Activated T-cell treated with anti-CD3 and anti-CD28 coated beads, Interleukin-2, amount 50 U/mL, for 72 hours (primary cell): ENCODE measurements at regions not wholly inside any gene's neighbourhood (a gene's known extent, or its start where the extent isn't known, plus 50 kb on each side); places are given as distances from the start of the nearest gene placed in this dataset.

Experiments used
- ATAC-seq, 2 donors: fragments of 150-1000 bp; cut with Tn5 transposase; replicated peaks in 1 of 2; 2 replicates each; pipeline ENCODE4 v1.10.0; 2021; ENCODE audit warnings: moderate library complexity in 2 of 2, mild to moderate bottlenecking in 1 of 2
- DNase-seq, 2 donors: peaks; one replicate each; pipeline ENCODE4 v3.0.0; 2021 to 2022; ENCODE audit warnings: mixed read lengths in 1 of 2
- H3K27ac Mint-ChIP-seq: one replicate; pipeline ENCODE4 v1.8.0; 2022; ENCODE audit warnings: mild to moderate bottlenecking, moderate library complexity, mixed read lengths
- H3K27me3 Mint-ChIP-seq: one replicate; pipeline ENCODE4 v1.8.0; 2022; ENCODE audit warnings: low read depth, mixed read lengths
- H3K36me3 Mint-ChIP-seq, 2 donors: one replicate each; pipeline ENCODE4 v1.8.0; 2022; ENCODE audit warnings: mixed read lengths in 2 of 2, mild to moderate bottlenecking in 1 of 2; ENCODE audit not compliant: insufficient read depth in 2 of 2
- H3K4me1 Mint-ChIP-seq: one replicate; pipeline ENCODE4 v1.8.0; 2022; ENCODE audit warnings: low read depth, mixed read lengths
- H3K4me3 Mint-ChIP-seq, 2 donors: one replicate each; pipeline ENCODE4 v1.8.0; 2022; ENCODE audit warnings: mild to moderate bottlenecking in 2 of 2, mixed read lengths in 2 of 2, moderate library complexity in 2 of 2
- H3K9me3 Mint-ChIP-seq, 2 donors: one replicate each; pipeline ENCODE4 v1.8.0; 2022; ENCODE audit warnings: mixed read lengths in 2 of 2

GRCh38 chr18:68121826-68122225 lies 593.1 kb downstream of the TMX3 start:
- H3K4me3 Mint-ChIP-seq = no peak overlapping the region
- no peak overlapping the region for H3K27ac Mint-ChIP-seq
- ATAC-seq = no peak
- no peak for DNase-seq
- peaks cover 1 to 4% of the 10 kb centered on the region in 2 donors for H3K9me3 Mint-ChIP-seq
- no peaks in the 10 kb centered on the region for H3K4me1 Mint-ChIP-seq
- H3K36me3 Mint-ChIP-seq = no peaks in the 10 kb centered on the region
- no peaks in the 10 kb centered on the region for H3K27me3 Mint-ChIP-seq

GRCh38 chr18:68121308-68121707 lies 593.6 kb downstream of the TMX3 start:
- Mint-ChIP-seq H3K9me3 (peaks cover 1 to 4% of the 10 kb centered on the region in 2 donors), H3K36me3 (no peaks in the 10 kb centered on the region), H3K4me1 (no peaks in the 10 kb centered on the region), H3K27me3 (no peaks in the 10 kb centered on the region), H3K4me3 (no peak overlapping the region), H3K27ac (no peak overlapping the region)
- DNase-seq = no peak
- ATAC-seq = no peak

- ATAC-seq = no peak
- no peak overlapping the region for H3K4me3 Mint-ChIP-seq
Observed at GRCh38 chr18:68114989-68115388, 598.5 kb upstream of the DSEL start.

GRCh38 chr18:68104036-68104435 lies 587.5 kb upstream of the DSEL start:
- DNase-seq = no peak
- no peak for ATAC-seq
- Mint-ChIP-seq H3K4me3 (no peak overlapping the region), H3K9me3 (no peaks in the 10 kb centered on the region), H3K27me3 (no peaks in the 10 kb centered on the region), H3K4me1 (no peaks in the 10 kb centered on the region), H3K27ac (no peak overlapping the region), H3K36me3 (no peaks in the 10 kb centered on the region)

More at GRCh38 chr18:68114989-68115388, 598.5 kb upstream of the DSEL start:
- Mint-ChIP-seq H3K36me3 (no peaks in the 10 kb centered on the region), H3K27ac (no peak overlapping the region), H3K9me3 (no peaks in the 10 kb centered on the region), H3K4me1 (no peaks in the 10 kb centered on the region), H3K27me3 (no peaks in the 10 kb centered on the region)
- DNase-seq = no peak

GRCh38 chr18:68103561-68103960 lies 587.0 kb upstream of the DSEL start:
- Mint-ChIP-seq H3K9me3 (no peaks in the 10 kb centered on the region), H3K27ac (no peak overlapping the region), H3K4me1 (no peaks in the 10 kb centered on the region), H3K36me3 (no peaks in the 10 kb centered on the region), H3K27me3 (no peaks in the 10 kb centered on the region), H3K4me3 (no peak overlapping the region)
- DNase-seq (no peak), ATAC-seq (no peak)

- Mint-ChIP-seq H3K27ac (no peak overlapping the region), H3K27me3 (no peaks in the 10 kb centered on the region), H3K4me1 (no peaks in the 10 kb centered on the region), H3K36me3 (no peaks in the 10 kb centered on the region), H3K9me3 (no peaks in the 10 kb centered on the region), H3K4me3 (no peak overlapping the region)
- no peak for ATAC-seq
- no peak for DNase-seq
Observed at GRCh38 chr18:68102117-68102516, 585.6 kb upstream of the DSEL start.

GRCh38 chr18:68098655-68099054 lies 582.1 kb upstream of the DSEL start:
- Mint-ChIP-seq H3K27ac (no peak overlapping the region), H3K9me3 (no peaks in the 10 kb centered on the region), H3K4me3 (no peak overlapping the region), H3K4me1 (no peaks in the 10 kb centered on the region), H3K36me3 (no peaks in the 10 kb centered on the region), H3K27me3 (no peaks in the 10 kb centered on the region)
- ATAC-seq (no peak), DNase-seq (no peak)

- H3K27me3 Mint-ChIP-seq = no peaks in the 10 kb centered on the region
- ATAC-seq = no peak
Observed at GRCh38 chr18:68086481-68086880, 570.0 kb upstream of the DSEL start.

GRCh38 chr18:68085251-68085650 lies 568.7 kb upstream of the DSEL start:
- H3K4me1 Mint-ChIP-seq = no peaks in the 10 kb centered on the region
- H3K36me3 Mint-ChIP-seq = no peaks in the 10 kb centered on the region
- no peaks in the 10 kb centered on the region for H3K9me3 Mint-ChIP-seq
- DNase-seq (no peak), ATAC-seq (no peak)
- H3K27ac Mint-ChIP-seq = no peak overlapping the region
- no peaks in the 10 kb centered on the region for H3K27me3 Mint-ChIP-seq
- H3K4me3 Mint-ChIP-seq = no peak overlapping the region

More at GRCh38 chr18:68086481-68086880, 570.0 kb upstream of the DSEL start:
- Mint-ChIP-seq H3K4me1 (no peaks in the 10 kb centered on the region), H3K36me3 (no peaks in the 10 kb centered on the region), H3K27ac (no peak overlapping the region), H3K4me3 (no peak overlapping the region), H3K9me3 (no peaks in the 10 kb centered on the region)
- no peak for DNase-seq

- H3K4me1 Mint-ChIP-seq = no peaks in the 10 kb centered on the region
- H3K27ac Mint-ChIP-seq = no peak overlapping the region
- H3K9me3 Mint-ChIP-seq = no peaks in the 10 kb centered on the region
- DNase-seq = no peak
- H3K4me3 Mint-ChIP-seq = no peak overlapping the region
- ATAC-seq = no peak
- no peaks in the 10 kb centered on the region for H3K36me3 Mint-ChIP-seq
- no peaks in the 10 kb centered on the region for H3K27me3 Mint-ChIP-seq
Observed at GRCh38 chr18:68083776-68084175, 567.3 kb upstream of the DSEL start.

GRCh38 chr18:68083131-68083530 lies 566.6 kb upstream of the DSEL start:
- Mint-ChIP-seq H3K36me3 (no peaks in the 10 kb centered on the region), H3K27ac (no peak overlapping the region)

GRCh38 chr18:68072744-68073143 lies 556.2 kb upstream of the DSEL start:
- H3K27ac Mint-ChIP-seq = no peak overlapping the region
- ATAC-seq = no peak
- no peaks in the 10 kb centered on the region for H3K4me1 Mint-ChIP-seq
- DNase-seq = no peak
- peaks cover 5 to 6% of the 10 kb centered on the region in 2 donors for H3K9me3 Mint-ChIP-seq
- no peaks in the 10 kb centered on the region for H3K27me3 Mint-ChIP-seq
- no peak overlapping the region for H3K4me3 Mint-ChIP-seq
- H3K36me3 Mint-ChIP-seq = peaks cover 0 to 1% of the 10 kb centered on the region in 2 donors

More at GRCh38 chr18:68083131-68083530, 566.6 kb upstream of the DSEL start:
- Mint-ChIP-seq H3K27me3 (no peaks in the 10 kb centered on the region), H3K4me3 (no peak overlapping the region), H3K4me1 (no peaks in the 10 kb centered on the region), H3K9me3 (no peaks in the 10 kb centered on the region)
- ATAC-seq = no peak
- DNase-seq = no peak

- Mint-ChIP-seq H3K36me3 (no peaks in the 10 kb centered on the region), H3K9me3 (peaks cover 0 to 2% of the 10 kb centered on the region in 2 donors), H3K4me1 (no peaks in the 10 kb centered on the region), H3K4me3 (no peak overlapping the region), H3K27me3 (no peaks in the 10 kb centered on the region), H3K27ac (no peak overlapping the region)
- DNase-seq = no peak
- ATAC-seq = no peak
Observed at GRCh38 chr18:68060871-68061270, 544.4 kb upstream of the DSEL start.

- H3K9me3 Mint-ChIP-seq = peaks cover 0 to 5% of the 10 kb centered on the region in 2 donors
- no peaks in the 10 kb centered on the region for H3K27me3 Mint-ChIP-seq
- no peaks in the 10 kb centered on the region for H3K36me3 Mint-ChIP-seq
- no peaks in the 10 kb centered on the region for H3K4me1 Mint-ChIP-seq
- no peak for DNase-seq
- H3K4me3 Mint-ChIP-seq = no peak overlapping the region
- no peak for ATAC-seq
- no peak overlapping the region for H3K27ac Mint-ChIP-seq
Observed at GRCh38 chr18:68056936-68057335, 540.4 kb upstream of the DSEL start.
